Liver (tissue), 7 donors: ENCODE measurements at regions not wholly inside any gene's neighbourhood (a gene's known extent, or its start where the extent isn't known, plus 50 kb on each side); places are given as distances from the start of the nearest gene placed in this dataset.

ENCODE experiments used
- DNase-seq: peaks from one replicate; pipeline ENCODE4 v3.0.0-alpha.2; 2017; ENCODE audit warnings: low spot score
- H3K27ac ChIP-seq, 2 donors: one replicate each; pipeline ENCODE4 v1.7.0; 2013; ENCODE audit warnings: inconsistent platforms in 2 of 2, low read length in 2 of 2, control low read depth in 1 of 2, low read depth in 1 of 2, mild to moderate bottlenecking in 1 of 2
- H3K27me3 ChIP-seq, 4 donors: one replicate each; pipeline versions ENCODE4 v1.6.1 to v1.7.0; 2013; ENCODE audit warnings: low read length in 3 of 4, inconsistent platforms in 1 of 4, mild to moderate bottlenecking in 1 of 4, moderate library complexity in 1 of 4; ENCODE audit not compliant: control insufficient read depth in 4 of 4, insufficient read depth in 4 of 4
- H3K36me3 ChIP-seq, 4 donors: one replicate each; pipeline versions ENCODE4 v1.6.1 to v1.7.0; 2013; ENCODE audit warnings: low read length in 3 of 4, mild to moderate bottlenecking in 3 of 4, low read depth in 1 of 4, moderate library complexity in 1 of 4; ENCODE audit not compliant: control insufficient read depth in 4 of 4, insufficient read depth in 3 of 4
- H3K4me1 ChIP-seq, 4 donors: one replicate each; pipeline versions ENCODE4 v1.6.1 to v1.7.0; 2013; ENCODE audit warnings: low read length in 3 of 4, mild to moderate bottlenecking in 3 of 4, moderate library complexity in 1 of 4; ENCODE audit not compliant: control insufficient read depth in 4 of 4, insufficient read depth in 4 of 4
- H3K4me3 ChIP-seq, 3 donors: one replicate each; pipeline versions ENCODE4 v1.6.1 to v1.7.0; 2013; ENCODE audit warnings: low read length in 3 of 3, control low read depth in 1 of 3, low read depth in 1 of 3, mild to moderate bottlenecking in 1 of 3
- H3K9ac ChIP-seq, 2 donors: one replicate each; pipeline ENCODE4 v1.7.0; 2013; ENCODE audit warnings: low read length in 2 of 2, mild to moderate bottlenecking in 2 of 2, moderate library complexity in 2 of 2, control low read depth in 1 of 2, low read depth in 1 of 2
- H3K9me3 ChIP-seq, 4 donors: one replicate each; pipeline versions ENCODE4 v1.6.1 to v1.7.0; 2013; ENCODE audit warnings: low read length in 3 of 4; ENCODE audit not compliant: control insufficient read depth in 4 of 4
- EGR1 ChIP-seq, 2 donors: IDR thresholded peaks; 2 replicates each; pipeline ENCODE4 v1.6.1; 2016 to 2018; ENCODE audit warnings: antibody characterized with exemption in 2 of 2, low read depth in 2 of 2
- GABPA ChIP-seq, 2 donors: IDR thresholded peaks in 1 of 2; conservative IDR thresholded peaks in 1 of 2; 2 replicates each; pipeline ENCODE4 v1.6.1; 2016; ENCODE audit warnings: antibody characterized with exemption in 2 of 2, mild to moderate bottlenecking in 1 of 2, moderate library complexity in 1 of 2
- HNF4A ChIP-seq, 2 donors: conservative IDR thresholded peaks; 2 replicates each; pipeline ENCODE4 v1.6.1; 2016; ENCODE audit warnings: antibody characterized with exemption in 2 of 2, mild to moderate bottlenecking in 2 of 2
- HNF4G ChIP-seq: IDR thresholded peaks from 2 replicates; pipeline ENCODE4 v1.6.1; 2016; ENCODE audit warnings: antibody characterized with exemption
- JUND ChIP-seq, 2 donors: IDR thresholded peaks; 2 replicates each; pipeline ENCODE4 v1.6.1; 2016; ENCODE audit warnings: antibody characterized with exemption in 2 of 2
- NR2F2 ChIP-seq: IDR thresholded peaks from 2 replicates; pipeline ENCODE4 v1.6.1; 2016; ENCODE audit warnings: antibody characterized with exemption
- RAD21 ChIP-seq, 2 donors: IDR thresholded peaks; 2 replicates each; pipeline ENCODE4 v1.6.1; 2016; ENCODE audit warnings: antibody characterized with exemption in 2 of 2, mild to moderate bottlenecking in 2 of 2
- RXRA ChIP-seq, 2 donors: IDR thresholded peaks; 2 replicates each; pipeline ENCODE4 v1.6.1; 2017 to 2018; ENCODE audit warnings: antibody characterized with exemption in 2 of 2, mild to moderate bottlenecking in 1 of 2
- TAF1 ChIP-seq: conservative IDR thresholded peaks from 2 replicates; pipeline ENCODE4 v1.6.1; 2016; ENCODE audit warnings: antibody characterized with exemption, mild to moderate bottlenecking
- YY1 ChIP-seq: IDR thresholded peaks from 2 replicates; pipeline ENCODE4 v1.6.1; 2016; ENCODE audit warnings: antibody characterized with exemption, mild to moderate bottlenecking
- WGBS: extraction: QIAGEN DNeasy Blood & Tissue Kit; methylation state at CpG from one replicate; pipeline ENCODE4 v1.1.7; 2013; 5-methylcytosine and 5-hydroxymethylcytosine counted together
- TF ChIP-seq, protein P1 (sequence below): IDR thresholded peaks from 2 replicates; pipeline ENCODE4 v1.6.1; 2016; ENCODE audit warnings: antibody characterized with exemption
- TF ChIP-seq, protein P2 (sequence below): IDR thresholded peaks from 2 replicates; pipeline ENCODE4 v1.6.1; 2016; ENCODE audit warnings: antibody characterized with exemption, mild to moderate bottlenecking
- TF ChIP-seq, protein P3 (sequence below): IDR thresholded peaks from 2 replicates; pipeline ENCODE4 v1.6.1; 2016; ENCODE audit warnings: antibody characterized with exemption
- TF ChIP-seq, protein P4 (sequence below): IDR thresholded peaks from 2 replicates; pipeline ENCODE4 v1.6.1; 2016; ENCODE audit warnings: antibody characterized with exemption
- donor health status: healthy.
- donor health status: healthy.
- donor health status: healthy.
- donor health status: healthy.

DNA sequence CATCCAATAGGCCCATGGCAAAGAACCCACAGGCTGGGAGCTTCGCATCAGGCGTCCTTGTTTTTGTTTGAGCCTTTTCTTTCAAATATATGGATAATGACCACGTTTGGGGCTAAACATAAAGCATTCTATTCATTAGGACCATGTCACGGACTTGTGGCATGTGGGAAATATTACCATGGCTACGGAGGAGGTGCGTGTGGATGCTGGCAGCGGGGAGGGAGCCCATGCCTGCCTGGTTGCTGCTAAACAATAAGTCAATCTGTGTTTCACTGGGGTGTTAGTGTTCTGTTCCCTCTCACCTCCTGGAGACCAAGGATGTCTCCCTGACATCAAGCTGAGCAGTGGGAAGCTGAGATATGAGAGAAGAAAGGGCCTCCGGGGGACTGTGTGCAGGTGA, 121.1 kb downstream of the IRS2 start:
- H3K9me3 ChIP-seq: no peaks in the 10 kb centered on the region
- 93% methylated on average over 8 of the region's 8 CpGs for WGBS

DNA sequence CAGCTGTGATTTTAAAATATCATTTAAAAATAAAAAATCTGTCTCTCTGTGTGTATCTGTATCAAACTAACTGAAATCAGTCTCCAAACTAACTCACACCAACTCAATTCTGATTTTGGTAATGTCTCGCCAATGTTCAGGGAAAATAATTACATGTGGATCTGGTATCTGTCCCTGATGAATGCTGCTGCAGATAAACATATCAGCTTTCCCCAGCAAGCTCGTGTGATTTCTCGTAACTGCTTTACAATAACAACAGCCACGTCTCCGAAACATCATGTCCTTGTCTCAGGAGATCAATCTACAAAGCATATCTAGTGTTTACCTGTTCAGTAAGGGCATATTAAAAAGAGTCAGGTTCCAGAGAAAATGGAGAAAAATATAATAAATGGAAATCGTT, 129.0 kb downstream of the IRS2 start:
- H3K9ac ChIP-seq: no peak overlapping the region
- 78% methylated on average over 6 of the region's 6 CpGs for WGBS
- no peaks in the 10 kb centered on the region for H3K27me3 ChIP-seq
- TF ChIP-seq JUND (IDR thresholded peaks at IDR 0.05): no peak
- TF ChIP-seq, protein P1, sequence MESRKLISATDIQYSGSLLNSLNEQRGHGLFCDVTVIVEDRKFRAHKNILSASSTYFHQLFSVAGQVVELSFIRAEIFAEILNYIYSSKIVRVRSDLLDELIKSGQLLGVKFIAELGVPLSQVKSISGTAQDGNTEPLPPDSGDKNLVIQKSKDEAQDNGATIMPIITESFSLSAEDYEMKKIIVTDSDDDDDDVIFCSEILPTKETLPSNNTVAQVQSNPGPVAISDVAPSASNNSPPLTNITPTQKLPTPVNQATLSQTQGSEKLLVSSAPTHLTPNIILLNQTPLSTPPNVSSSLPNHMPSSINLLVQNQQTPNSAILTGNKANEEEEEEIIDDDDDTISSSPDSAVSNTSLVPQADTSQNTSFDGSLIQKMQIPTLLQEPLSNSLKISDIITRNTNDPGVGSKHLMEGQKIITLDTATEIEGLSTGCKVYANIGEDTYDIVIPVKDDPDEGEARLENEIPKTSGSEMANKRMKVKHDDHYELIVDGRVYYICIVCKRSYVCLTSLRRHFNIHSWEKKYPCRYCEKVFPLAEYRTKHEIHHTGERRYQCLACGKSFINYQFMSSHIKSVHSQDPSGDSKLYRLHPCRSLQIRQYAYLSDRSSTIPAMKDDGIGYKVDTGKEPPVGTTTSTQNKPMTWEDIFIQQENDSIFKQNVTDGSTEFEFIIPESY: no peak
- TF ChIP-seq YY1: no peak
- TF ChIP-seq, protein P2, sequence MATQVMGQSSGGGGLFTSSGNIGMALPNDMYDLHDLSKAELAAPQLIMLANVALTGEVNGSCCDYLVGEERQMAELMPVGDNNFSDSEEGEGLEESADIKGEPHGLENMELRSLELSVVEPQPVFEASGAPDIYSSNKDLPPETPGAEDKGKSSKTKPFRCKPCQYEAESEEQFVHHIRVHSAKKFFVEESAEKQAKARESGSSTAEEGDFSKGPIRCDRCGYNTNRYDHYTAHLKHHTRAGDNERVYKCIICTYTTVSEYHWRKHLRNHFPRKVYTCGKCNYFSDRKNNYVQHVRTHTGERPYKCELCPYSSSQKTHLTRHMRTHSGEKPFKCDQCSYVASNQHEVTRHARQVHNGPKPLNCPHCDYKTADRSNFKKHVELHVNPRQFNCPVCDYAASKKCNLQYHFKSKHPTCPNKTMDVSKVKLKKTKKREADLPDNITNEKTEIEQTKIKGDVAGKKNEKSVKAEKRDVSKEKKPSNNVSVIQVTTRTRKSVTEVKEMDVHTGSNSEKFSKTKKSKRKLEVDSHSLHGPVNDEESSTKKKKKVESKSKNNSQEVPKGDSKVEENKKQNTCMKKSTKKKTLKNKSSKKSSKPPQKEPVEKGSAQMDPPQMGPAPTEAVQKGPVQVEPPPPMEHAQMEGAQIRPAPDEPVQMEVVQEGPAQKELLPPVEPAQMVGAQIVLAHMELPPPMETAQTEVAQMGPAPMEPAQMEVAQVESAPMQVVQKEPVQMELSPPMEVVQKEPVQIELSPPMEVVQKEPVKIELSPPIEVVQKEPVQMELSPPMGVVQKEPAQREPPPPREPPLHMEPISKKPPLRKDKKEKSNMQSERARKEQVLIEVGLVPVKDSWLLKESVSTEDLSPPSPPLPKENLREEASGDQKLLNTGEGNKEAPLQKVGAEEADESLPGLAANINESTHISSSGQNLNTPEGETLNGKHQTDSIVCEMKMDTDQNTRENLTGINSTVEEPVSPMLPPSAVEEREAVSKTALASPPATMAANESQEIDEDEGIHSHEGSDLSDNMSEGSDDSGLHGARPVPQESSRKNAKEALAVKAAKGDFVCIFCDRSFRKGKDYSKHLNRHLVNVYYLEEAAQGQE: no peak
- no peak for TF ChIP-seq NR2F2
- no peak for TF ChIP-seq TAF1
- TF ChIP-seq RAD21 (IDR thresholded peaks at IDR 0.05): no peak
- no peak for TF ChIP-seq RXRA (IDR thresholded peaks at IDR 0.05)
- no peak for TF ChIP-seq HNF4G
- TF ChIP-seq HNF4A (conservative IDR thresholded peaks at IDR 0.05): no peak
- TF ChIP-seq, protein P3, sequence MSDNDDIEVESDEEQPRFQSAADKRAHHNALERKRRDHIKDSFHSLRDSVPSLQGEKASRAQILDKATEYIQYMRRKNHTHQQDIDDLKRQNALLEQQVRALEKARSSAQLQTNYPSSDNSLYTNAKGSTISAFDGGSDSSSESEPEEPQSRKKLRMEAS: no peak
- H3K36me3 ChIP-seq: no peaks in the 10 kb centered on the region
- no peaks in the 10 kb centered on the region for H3K9me3 ChIP-seq
- H3K4me3 ChIP-seq: no peak overlapping the region
- H3K27ac ChIP-seq: no peak overlapping the region
- DNase-seq: no peak
- peaks cover 0 to 1% (median 0%) of the 10 kb centered on the region in 4 donors for H3K4me1 ChIP-seq

More for the DNA sequence above, 121.1 kb downstream of the IRS2 start:
- no peak overlapping the region for H3K27ac ChIP-seq
- DNase-seq: no peak
- no peaks in the 10 kb centered on the region for H3K4me1 ChIP-seq
- H3K36me3 ChIP-seq: no peaks in the 10 kb centered on the region
- H3K27me3 ChIP-seq: no peaks in the 10 kb centered on the region
- no peak overlapping the region for H3K4me3 ChIP-seq
- no peak overlapping the region for H3K9ac ChIP-seq
- TF ChIP-seq, protein P4, sequence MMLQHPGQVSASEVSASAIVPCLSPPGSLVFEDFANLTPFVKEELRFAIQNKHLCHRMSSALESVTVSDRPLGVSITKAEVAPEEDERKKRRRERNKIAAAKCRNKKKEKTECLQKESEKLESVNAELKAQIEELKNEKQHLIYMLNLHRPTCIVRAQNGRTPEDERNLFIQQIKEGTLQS: no peak
- no peak for TF ChIP-seq EGR1 (IDR thresholded peaks at IDR 0.05; ENCODE audit: low read depth in 2 of 2)
- TF ChIP-seq TAF1: no peak
- TF ChIP-seq GABPA (IDR thresholded peaks at IDR 0.05 in 1 of 2, conservative IDR thresholded peaks at IDR 0.05 in 1 of 2): no peak
- TF ChIP-seq, protein P3: no peak
- TF ChIP-seq HNF4A (conservative IDR thresholded peaks at IDR 0.05): no peak
- TF ChIP-seq JUND (IDR thresholded peaks at IDR 0.05): no peak
- no peak for TF ChIP-seq YY1
- no peak for TF ChIP-seq HNF4G
- TF ChIP-seq RAD21 (IDR thresholded peaks at IDR 0.05): no peak
- TF ChIP-seq NR2F2: no peak
- TF ChIP-seq, protein P1: no peak
